HG02623 (cell line): ENCODE measurements at regions not wholly inside any gene's neighbourhood (a gene's known extent, or its start where the extent isn't known, plus 50 kb on each side); places are given as distances from the start of the nearest gene placed in this dataset.
"Not testable (repeated sequence)": the region's sequence is repeated elsewhere in the genome, so short reads cannot be mapped to it uniquely, and the experiment has no call there.

ENCODE experiments used
- ATAC-seq: cut with Tn5 transposase; IDR thresholded peaks from one replicate; pipeline ENCODE4 v1.9.1; 2021; ENCODE audit warnings: moderate library complexity; ENCODE audit not compliant: unreplicated experiment

DNA sequence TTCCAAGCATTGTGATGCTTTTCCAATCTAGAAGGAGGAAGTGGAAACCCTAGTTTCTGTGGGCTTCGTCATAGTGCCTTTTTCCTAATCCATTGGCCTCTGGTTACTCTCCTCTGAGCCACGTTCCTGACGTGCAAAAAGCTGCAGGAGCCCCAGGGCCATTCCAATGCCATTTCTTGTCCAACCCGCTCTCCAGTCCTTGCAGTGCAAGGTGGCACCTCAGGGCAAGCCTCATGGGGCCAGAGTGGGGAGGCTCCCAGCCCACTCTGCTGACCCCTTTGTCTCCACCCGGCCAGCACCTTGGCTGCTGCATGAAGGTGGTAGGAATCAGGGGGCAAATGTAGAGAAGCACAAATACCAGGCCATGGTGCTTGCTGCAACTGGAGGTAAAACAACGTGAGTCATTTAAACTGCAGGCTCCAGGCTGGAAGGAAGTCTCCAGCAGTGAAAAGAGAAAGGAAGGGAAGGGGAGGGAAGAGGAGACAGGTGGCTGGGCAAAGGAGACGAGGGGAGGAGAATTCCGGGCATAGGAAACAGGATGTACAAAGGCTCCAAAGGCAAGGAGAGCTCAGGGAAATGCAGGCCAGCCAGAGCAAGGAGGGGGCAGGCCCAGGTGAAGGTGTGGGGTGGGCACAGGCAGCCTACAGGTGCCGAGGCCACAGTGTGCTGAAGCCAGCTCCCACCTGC is 168.2 kb upstream of the TNRC6C start:
- no peak for ATAC-seq

DNA sequence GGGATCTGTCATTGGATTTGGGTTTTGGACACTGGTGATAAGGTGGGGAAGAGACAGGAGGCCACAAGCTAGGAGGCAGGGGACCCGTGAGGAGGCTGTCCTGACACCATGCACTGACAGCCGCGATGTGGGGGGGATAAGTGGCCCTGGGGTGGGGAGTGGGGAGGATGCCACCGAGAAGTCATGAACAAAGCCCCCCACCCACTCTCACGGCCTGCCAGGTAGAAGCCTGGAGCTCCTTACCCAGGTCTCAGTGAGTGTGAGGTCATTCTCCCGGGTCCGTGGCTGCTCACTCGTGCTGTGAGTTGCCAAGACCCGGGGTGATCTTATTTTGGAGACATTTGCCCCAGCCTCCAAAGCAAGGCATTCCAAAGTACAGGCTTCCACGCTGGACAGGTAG is 165.9 kb upstream of the TNRC6C start:
- ATAC-seq = no peak

DNA sequence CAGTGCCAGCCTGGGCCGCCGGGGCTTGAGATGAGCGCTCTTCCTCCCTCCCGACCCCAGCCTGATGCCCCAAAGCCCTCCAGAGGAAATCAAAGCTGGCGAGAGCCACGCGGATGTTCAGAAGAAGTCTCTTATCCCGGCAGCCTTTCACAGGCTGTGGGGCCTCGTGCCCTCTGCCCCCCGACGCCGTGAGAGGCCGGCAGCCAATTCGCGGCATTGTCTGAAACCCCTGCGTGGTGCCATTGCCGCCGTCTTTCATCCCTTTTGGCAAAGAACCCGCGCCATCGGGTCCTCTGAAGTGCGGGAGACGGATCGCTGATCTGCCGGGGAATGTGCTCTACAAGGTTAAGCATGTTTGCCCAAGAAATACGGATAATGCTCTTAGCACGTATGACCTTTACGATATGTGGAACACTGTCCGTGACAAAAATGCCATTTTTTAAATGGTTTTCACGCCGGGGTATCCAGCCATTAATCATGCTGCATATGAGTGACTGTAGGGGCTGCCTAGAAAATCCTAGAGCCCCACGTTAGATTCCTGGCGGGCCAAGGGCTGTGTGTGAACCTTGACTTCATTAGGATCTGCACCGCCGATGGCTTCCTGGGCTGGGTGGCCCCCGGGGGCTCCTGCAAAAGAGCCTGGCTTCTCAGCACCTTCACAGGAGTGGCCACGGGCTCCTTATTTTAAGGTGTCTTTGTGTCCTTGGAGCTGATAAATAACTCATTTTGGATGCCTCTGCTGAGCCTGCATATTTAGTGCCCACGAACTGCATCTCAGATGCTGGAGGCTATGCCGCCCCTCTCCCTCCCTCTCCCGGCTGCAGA is 165.1 kb upstream of the TNRC6C start:
- ATAC-seq = no peak

DNA sequence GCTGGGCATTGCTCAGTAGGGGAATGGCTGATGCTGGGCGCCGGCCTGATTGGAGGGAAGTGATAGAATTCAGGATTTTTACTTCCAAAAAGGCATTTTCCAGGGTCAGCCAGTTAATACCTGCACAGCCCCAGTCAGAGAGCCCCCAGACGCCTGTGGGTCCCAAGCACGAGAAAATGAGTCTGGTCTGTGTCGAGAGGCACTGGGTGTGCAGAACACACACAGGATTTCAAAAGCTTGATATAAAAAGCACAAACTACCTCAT is 164.6 kb upstream of the TNRC6C start:
- no peak for ATAC-seq

DNA sequence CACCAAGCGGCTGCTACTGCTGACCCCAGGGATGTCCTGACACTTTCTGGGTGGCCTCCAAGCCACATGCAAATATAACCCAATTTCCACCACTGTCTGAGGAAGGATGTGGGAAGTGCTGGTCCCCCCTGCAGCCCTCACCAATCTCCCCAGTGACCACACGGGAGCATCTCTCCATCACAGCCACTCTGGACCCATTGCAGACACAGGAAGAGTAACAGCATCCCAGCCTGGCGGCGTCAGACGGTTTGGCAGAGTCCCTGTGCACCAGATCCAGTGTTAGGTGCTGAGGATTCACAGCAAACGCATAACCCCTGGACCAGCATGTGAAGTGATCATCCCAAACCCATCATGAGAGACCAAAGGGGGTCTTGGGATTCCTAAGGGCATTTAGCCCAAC is 163.7 kb upstream of the TNRC6C start:
- no peak for ATAC-seq

DNA sequence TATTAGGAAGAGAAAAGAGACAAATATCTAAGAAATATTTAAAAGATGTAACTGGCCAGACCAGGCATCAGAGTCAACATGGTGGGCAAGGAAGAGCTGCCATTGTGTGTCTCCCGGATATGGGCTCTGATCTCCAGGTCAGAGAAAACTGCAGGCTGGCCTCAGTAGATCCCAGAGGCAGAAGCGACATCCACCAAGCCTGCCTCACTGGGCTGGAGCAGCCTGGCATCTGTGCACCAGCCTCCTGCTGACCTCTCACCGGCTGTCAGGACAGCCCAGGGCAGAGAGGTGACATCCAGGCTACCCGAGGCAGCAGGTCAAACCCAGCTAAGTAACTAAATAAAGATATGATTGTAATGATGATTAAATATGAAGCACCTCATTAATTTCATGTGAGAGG is 162.8 kb upstream of the TNRC6C start:
- no peak for ATAC-seq

DNA sequence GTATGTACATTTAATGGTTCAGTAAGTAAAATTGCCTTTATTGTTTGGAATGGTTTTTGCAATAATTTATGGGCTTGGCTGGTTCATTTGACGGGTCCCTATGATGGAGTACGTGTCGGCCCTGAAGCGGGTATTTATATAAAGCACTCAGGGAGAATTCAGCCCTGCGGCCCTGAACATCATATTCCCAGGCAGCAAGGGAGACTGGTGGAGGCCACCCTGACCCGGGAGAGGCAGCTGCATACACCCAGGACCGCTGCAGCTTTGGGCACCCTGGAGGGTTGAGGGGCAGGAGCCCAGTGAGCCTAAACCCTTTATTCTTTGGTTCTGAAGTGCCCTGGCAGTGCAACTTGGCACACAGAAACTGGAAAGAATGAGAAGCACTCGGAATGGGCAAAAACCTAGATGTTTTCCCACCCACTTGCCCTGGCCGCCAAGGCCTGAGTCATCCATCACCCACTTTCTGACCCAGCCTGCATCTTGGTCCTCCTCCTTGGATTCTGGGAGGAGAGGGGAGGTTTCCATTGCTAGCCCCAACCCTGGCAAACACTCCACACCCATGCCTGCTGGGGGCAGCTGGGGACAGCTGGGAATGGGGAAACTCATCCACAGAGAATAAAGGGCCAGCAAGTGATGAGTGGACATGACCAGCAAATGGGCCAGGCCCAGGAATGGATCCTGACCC is 162.2 kb upstream of the TNRC6C start:
- no peak for ATAC-seq

DNA sequence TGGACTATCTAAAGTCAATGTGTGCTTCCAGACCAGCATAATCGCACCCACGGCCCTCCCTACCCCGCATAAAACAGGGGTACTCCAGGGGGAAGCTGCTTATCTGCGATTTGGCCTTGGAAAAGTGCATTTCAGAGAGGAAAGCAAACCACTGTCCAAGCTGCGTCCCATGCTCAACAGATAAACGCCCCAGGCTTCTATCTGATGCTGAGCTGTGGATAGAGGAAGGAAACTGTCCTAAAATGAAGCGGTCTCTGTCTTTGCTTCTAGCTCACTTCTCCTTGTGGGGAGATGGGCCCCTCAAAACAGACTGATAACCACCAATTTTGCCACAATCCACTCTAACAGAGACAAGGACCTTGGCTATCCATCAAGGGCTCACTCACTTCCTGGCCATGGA is 160.5 kb upstream of the TNRC6C start:
- no peak for ATAC-seq

DNA sequence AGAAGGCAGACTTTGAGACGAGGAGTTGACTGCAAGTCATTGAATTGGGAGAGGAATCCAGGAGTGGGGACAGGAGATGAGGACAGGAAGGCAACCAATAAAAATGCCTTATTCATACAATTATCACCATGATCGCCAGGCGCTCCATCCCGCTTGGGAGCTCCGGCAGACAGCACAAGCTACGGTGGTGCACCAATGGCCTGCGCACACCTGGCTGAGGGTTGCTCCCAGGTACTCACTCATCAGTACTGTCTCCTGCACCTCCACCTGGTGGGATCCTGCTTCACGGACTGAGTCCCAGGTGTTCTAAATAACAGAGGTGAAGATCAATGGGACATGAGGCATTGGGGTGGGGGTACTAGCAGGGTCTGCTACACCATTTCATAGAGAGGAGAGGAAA is 160.0 kb upstream of the TNRC6C start:
- ATAC-seq = no peak

DNA sequence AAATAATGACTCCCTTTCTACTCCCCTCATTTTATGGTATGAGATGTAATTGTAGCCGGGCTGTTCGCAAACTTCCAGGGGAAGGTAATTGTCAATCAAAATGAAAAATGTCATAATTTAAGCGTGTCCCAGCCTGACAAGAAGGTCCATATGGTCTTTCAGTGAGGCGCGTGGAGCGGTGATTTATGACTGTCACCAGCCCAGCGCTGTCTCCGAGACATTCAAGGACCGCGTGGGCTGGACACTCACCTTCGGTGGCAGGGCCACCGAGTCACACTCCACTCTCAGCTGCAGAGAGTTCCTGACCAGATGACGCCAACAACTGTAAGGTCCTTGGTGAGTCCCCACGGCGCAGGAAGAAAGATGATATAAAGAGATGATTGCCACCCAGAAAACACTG is 157.7 kb upstream of the TNRC6C start:
- no peak for ATAC-seq

DNA sequence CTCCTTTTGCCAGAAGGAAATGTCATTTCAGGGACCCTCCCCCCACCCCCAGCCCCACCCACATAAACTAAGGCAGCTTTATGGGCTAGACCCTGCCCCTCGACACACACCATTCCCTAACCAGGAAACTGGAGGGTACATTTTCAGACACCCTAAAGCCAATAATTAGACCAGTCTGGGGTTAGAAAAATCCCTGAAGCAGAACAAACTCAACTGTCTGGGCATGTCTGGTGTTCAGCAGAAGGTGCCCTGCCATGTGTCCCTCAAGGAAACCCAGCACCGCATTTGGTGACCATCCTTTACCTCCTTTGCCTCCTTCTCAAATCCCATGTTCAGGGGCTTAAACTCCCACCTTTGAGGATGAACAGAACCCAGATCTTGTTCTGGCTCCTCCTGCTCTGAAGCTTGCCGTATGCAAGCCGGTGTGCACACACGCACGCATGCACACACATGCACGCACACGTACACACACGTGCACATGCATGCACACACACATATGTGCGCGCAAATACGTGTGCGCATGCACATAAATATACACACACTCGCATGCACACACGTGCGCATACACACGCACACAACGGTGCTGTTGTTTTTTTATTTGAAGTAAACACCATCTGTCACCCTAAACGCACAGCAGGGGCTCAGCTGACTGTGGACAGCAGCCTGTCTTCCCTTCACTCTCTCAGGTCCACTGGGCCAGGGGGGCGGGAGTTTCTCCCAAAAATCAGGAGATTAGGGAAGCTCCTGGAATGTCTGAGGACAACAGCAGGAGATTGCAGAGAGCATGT is 156.8 kb upstream of the TNRC6C start:
- ATAC-seq = no peak

DNA sequence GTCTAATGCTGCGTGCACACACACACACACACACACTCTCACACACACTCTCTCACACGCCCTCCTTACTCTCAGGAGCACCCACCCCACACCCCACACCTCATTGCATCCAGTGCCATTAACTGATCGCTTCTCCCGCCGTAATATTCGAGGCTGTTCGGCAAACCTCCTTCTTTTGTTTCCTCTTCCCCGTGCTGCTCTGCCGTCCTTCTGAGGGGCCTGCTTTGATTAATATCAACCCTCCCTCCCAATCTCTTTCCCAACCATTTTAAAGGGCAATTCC is 156.2 kb upstream of the TNRC6C start:
- no peak for ATAC-seq

DNA sequence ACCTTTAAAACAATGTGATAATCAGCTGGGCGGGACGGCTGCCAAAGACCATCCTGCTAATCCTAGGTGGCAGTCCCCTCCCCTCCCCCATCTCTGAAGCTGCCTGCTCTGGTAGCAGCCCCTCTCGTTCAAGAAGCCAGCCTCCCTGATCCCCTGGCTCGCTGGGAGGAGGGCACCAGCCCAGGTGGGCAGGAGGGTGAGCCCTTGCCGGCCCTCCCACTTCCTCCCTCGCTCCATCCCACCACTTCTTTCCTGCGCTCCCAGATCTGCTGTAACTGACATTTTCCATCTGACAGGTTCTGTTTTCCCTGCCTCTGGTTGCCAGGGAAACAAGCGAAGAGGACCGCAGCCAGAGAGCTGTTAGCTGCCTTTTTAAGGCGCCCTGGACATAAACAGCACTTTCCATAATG is 155.7 kb upstream of the TNRC6C start:
- no peak for ATAC-seq

DNA sequence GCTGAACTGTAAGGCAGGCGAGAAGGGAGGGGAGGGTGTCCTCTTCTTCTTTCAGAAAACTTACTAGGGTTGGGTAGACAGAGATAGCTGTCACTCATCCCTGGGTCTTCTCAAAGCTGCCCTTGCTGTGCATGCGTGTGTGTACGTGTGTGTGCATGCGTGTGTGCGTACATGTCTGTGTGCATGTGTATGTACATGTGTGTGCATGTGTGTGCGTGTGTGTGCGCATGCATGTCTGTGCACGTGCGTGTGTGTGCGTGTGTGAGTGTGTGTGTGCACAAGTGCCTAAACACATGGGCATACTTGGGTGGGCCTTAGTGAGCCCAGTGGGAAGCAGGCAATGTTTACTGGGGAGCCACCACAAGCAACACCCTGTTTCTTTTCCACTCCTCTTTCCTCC is 154.8 kb upstream of the TNRC6C start:
- ATAC-seq = no peak

DNA sequence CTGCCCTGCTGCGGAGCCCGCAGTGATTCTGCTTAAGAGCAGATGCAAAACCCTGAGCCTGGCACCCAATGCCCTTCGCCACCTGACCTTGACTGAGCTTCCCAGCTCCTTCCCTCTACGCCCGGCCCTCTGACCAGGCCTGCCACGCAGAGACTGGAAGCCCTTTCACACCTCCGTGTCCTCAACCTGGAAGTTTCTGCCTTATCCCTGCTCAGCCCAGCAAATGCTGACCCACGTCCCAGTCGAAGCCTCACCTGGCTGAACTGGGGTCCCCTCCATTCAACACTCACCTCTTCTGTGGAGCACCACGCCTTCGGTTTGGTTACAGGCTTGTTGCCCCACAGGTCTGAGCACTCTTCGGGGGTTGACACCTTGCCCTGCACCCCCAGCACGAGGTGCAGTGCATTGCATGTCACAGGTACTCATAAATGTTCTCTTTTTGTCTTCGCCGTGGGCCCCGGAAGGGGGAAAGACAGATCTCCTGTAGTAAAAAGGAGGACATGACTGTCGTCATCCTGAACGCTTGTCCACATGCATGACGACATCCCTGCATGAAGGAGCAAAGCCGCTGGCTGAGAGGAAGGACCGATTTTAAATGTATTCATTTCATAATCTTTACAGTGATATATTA is 153.6 kb upstream of the TNRC6C start:
- no peak for ATAC-seq

DNA sequence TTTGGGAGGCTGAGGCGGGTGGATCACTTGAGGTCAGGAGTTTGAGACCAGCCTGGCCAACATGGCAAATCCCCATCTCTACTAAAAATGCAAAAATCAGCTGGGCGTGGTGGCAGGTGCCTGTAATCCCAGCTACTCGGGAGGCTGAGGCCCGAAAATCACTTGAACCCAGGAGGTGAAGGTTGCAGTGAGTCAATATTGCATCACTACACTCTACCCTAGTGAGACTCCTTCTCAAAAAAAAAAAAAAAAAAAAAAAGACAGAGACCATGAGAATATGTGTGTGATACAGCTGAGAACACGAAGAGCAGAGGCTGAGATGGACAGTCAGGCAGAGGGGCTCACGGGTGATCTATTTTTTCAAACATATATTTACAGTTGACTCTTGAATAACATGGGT is 152.5 kb upstream of the TNRC6C start:
- ATAC-seq = not testable (repeated sequence)

DNA sequence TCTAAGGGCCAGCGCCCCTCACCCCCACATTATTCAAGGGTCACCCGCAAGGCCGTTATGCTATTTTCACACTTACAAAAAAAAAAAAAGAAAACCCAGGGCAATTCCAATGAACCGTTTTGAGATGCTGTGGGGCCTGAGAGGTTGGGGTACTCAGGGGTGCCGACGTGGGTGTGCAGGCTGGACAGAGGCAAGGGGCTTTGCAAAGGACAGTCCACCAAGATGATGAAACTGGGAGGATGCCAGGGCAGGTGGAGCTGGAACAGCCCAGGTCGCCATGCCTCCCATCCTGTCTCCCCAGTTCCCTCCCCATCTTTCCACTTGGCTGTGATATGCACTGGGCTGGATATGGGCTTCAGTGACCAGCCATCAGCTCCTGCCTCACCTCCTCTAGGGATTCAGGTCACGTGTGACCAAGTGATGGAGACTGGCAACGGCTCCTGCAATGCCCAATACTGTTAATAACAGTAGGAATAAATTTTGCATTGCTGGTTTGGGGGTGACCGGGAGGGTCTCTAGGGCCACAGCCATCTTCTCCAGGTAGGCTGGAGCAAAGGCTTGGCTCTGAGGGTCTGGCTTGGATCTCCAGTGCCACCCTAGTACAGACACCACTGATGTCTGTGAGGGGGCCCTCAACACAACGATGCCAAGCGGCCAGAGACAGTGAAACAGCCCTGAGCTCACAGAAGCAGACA is 151.3 kb upstream of the TNRC6C start:
- ATAC-seq = no peak

DNA sequence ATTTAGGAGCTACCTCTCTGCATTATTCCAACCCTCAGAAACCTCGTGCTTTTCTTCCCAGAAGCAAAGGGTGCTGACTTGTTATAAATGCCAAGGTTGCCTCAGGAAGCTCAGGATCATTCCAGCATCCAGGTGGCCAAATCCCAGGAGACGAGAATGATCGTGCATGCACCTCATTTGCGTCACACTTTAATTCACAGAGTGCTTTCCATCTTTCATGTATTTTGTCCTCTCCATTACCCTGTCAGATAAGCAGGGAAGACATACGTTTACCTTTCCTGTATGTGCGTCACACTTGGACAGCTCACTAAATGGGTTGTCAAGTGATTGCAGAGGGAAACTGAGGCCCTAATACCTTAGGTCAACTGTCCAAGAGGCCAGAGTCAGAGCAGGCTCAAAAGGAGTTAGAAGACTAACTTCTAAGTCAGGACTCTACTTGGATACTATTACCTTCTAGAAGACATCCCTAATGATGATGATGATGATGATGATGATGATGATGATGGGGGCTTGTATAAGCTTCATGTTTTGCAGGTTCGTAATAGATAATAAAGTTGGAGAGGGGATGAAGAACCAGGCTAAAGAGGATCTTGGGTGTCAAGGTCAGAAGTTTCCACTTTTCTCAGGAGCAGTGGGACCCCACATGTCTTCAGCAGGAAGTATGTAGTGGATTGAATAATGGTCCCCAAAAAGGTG is 150.6 kb upstream of the TNRC6C start:
- ATAC-seq = no peak

DNA sequence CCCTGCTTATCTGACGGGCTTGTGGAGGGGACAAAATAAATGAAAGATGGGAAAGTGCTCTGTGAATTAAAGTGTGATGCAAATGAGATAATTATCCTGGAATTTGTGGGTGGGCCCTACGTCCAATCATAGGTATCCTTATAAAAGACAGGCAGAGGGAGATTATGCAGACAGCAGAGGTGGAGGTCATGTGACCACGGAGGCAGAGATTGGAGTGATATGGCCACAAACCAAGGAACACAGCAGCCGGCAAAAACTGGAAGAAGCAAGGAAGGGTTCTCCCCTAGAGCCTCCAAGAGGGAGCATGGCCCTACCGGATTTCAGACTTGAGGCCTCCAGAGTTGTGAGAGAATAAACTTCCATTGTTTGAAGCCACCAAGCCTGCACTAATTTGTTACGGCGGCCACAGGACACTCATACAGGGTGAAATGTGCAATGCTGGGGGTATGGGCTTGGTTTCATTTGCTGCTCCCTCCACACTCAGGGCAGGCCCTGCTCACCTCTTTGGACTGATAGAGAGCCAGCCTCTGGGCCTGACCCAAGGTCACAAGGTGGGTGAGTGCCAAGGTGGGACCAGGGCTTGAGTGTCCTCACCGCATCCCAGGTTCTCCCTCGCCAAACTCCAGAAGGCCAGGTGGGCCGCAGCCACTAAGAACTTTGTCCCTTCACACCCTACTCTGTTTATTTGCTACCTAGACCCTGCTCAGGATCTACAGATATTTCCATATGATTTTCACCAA is 149.6 kb upstream of the TNRC6C start:
- no peak for ATAC-seq
